Vagina (tissue), 2 donors: ENCODE measurements at regions not wholly inside any gene's neighbourhood (a gene's known extent, or its start where the extent isn't known, plus 50 kb on each side); places are given as distances from the start of the nearest gene placed in this dataset.

Experiments
- CTCF ChIP-seq, 3 experiments: fragments of 450-650 bp in 2 of 3; fragments of 200-600 bp in 1 of 3; sonication (generic) in 1 of 3; IDR thresholded peaks; one replicate each; pipeline ENCODE4 v1.5.1; 2017 to 2019; ENCODE audit warnings: antibody characterized with exemption in 3 of 3, mild to moderate bottlenecking in 2 of 3, moderate library complexity in 2 of 3
- POLR2AphosphoS5 ChIP-seq, 2 donors: sonication (generic); formaldehyde crosslinking; IDR thresholded peaks; one replicate each; pipeline ENCODE4 v1.9.0; 2017; ENCODE audit warnings: antibody characterized with exemption in 2 of 2, mild to moderate bottlenecking in 2 of 2, low read depth in 1 of 2; ENCODE audit not compliant: insufficient read depth in 1 of 2

GRCh38 chr2:172207911-172208310 is 105.2 kb upstream of the DLX2 start:
- TF ChIP-seq POLR2AphosphoS5 (IDR thresholded peaks at IDR 0.05; ENCODE audit: insufficient read depth in 1 of 2, low read depth in 1 of 2) (no peak), CTCF (IDR thresholded peaks at IDR 0.05) (no peak)
